HEK293 (cell line): ENCODE measurements at regions not wholly inside any gene's neighbourhood (a gene's known extent, or its start where the extent isn't known, plus 50 kb on each side); places are given as distances from the start of the nearest gene placed in this dataset.

ENCODE experiments used
- CTCF ChIA-PET: fragments of 350-600 bp; formaldehyde crosslinking; extraction: SDS; loops from one replicate; lab custom pipeline; 2021; ENCODE audit warnings: antibody characterized with exemption; lab: Yijun Ruan, JAX
- POLR2A ChIA-PET: fragments of 300-600 bp; formaldehyde crosslinking; extraction: SDS; loops from one replicate; lab custom pipeline; 2020; ENCODE audit warnings: antibody characterized with exemption, inconsistent platforms; lab: Yijun Ruan, JAX
- H3K27ac ChIP-seq: fragments of 200-500 bp; sonication (Bioruptor generic); 2 replicates; pipeline ENCODE4 v1.5.1; 2014; ENCODE audit warnings: low read depth, low read length, control low read depth, inconsistent platforms; ENCODE audit errors: extremely low read depth
- H3K36me3 ChIP-seq, 2 experiments: fragments of 200-500 bp in 1 of 2; sonication (Bioruptor generic) in 1 of 2; 1 replicate in 1 of 2; 2 replicates in 1 of 2; pipeline ENCODE4 v1.5.1; 2014 to 2017; ENCODE audit warnings: inconsistent platforms in 2 of 2, low read length in 2 of 2; ENCODE audit not compliant: control insufficient read depth in 2 of 2, insufficient read depth in 1 of 2
- H3K4me1 ChIP-seq: fragments of 200-500 bp; sonication (Bioruptor generic); 2 replicates; pipeline ENCODE4 v1.5.1; 2014; ENCODE audit warnings: mild to moderate bottlenecking, low read length, inconsistent platforms; ENCODE audit not compliant: control insufficient read depth, insufficient read depth
- H3K4me3 ChIP-seq: 2 replicates; pipeline ENCODE4 v1.5.1; 2011; ENCODE audit warnings: low read depth, mild to moderate bottlenecking, control low read depth, low read length, moderate library complexity
- H3K9me3 ChIP-seq: fragments of 200-500 bp; sonication (Bioruptor generic); 2 replicates; pipeline ENCODE4 v1.5.1; 2014; ENCODE audit warnings: low read depth, low read length, inconsistent platforms; ENCODE audit not compliant: control insufficient read depth, insufficient read depth
- BCL11A ChIP-seq: fragments of 450-650 bp; formaldehyde crosslinking; IDR thresholded peaks from 2 replicates; pipeline ENCODE4 v1.5.1; 2016; ENCODE audit warnings: low read depth, missing biosample characterization, missing genetic modification characterization
- ELK4 ChIP-seq: IDR thresholded peaks from 2 replicates; pipeline ENCODE4 v1.6.1; 2011; ENCODE audit warnings: mild to moderate bottlenecking, low read depth, low read length, borderline replicate concordance
- GLI2 ChIP-seq: fragments of 450-650 bp; formaldehyde crosslinking; IDR thresholded peaks from 2 replicates; pipeline ENCODE4; 2017; ENCODE audit warnings: missing biosample characterization, missing genetic modification characterization, low read depth, borderline replicate concordance
- GLIS1 ChIP-seq: fragments of 450-650 bp; formaldehyde crosslinking; IDR thresholded peaks from 2 replicates; pipeline ENCODE4 v1.5.1; 2016; ENCODE audit warnings: missing biosample characterization, missing genetic modification characterization
- GLIS2 ChIP-seq: fragments of 450-650 bp; formaldehyde crosslinking; IDR thresholded peaks from 2 replicates; pipeline ENCODE4 v1.5.1; 2016; ENCODE audit warnings: missing biosample characterization, missing genetic modification characterization
- SETDB1 ChIP-seq: IDR thresholded peaks from one replicate; pipeline ENCODE4 v1.6.1; 2017; ENCODE audit warnings: mild to moderate bottlenecking, low read length, moderate library complexity, mixed read lengths; ENCODE audit not compliant: insufficient read length
- YY2 ChIP-seq: fragments of 450-650 bp; formaldehyde crosslinking; IDR thresholded peaks from 2 replicates; pipeline ENCODE4 v1.5.1; 2016; ENCODE audit warnings: missing biosample characterization, missing genetic modification characterization
- ZBTB21 ChIP-seq: fragments of 450-650 bp; formaldehyde crosslinking; IDR thresholded peaks from 2 replicates; pipeline ENCODE4 v1.5.1; 2017; ENCODE audit warnings: missing biosample characterization, missing genetic modification characterization
- ZBTB8A ChIP-seq: fragments of 450-650 bp; formaldehyde crosslinking; IDR thresholded peaks from 2 replicates; pipeline ENCODE4 v1.5.1; 2016; ENCODE audit warnings: missing biosample characterization, missing genetic modification characterization
- ZNF169 ChIP-seq: fragments of 450-650 bp; formaldehyde crosslinking; IDR thresholded peaks from 2 replicates; pipeline ENCODE4 v1.5.1; 2016; ENCODE audit warnings: missing biosample characterization, missing genetic modification characterization
- ZNF211 ChIP-seq: fragments of 450-650 bp; formaldehyde crosslinking; IDR thresholded peaks from 2 replicates; pipeline ENCODE4 v1.5.1; 2016; ENCODE audit warnings: low read depth, missing biosample characterization, missing genetic modification characterization
- ZNF24 ChIP-seq: fragments of 450-650 bp; formaldehyde crosslinking; IDR thresholded peaks from 2 replicates; pipeline ENCODE4 v1.5.1; 2016; ENCODE audit warnings: missing biosample characterization, missing genetic modification characterization
- ZNF274 ChIP-seq, 2 experiments: fragments of 200-500 bp in 1 of 2; fragments of 450-650 bp in 1 of 2; sonication (Bioruptor generic) in 1 of 2; formaldehyde crosslinking in 1 of 2; IDR thresholded peaks; 2 replicates each; pipeline versions ENCODE4 v1.5.1 to v1.6.1; 2014 to 2016; ENCODE audit warnings: borderline replicate concordance in 1 of 2, inconsistent platforms in 1 of 2, low read length in 1 of 2, missing biosample characterization in 1 of 2, missing genetic modification characterization in 1 of 2
- ZNF335 ChIP-seq: fragments of 450-650 bp; formaldehyde crosslinking; conservative IDR thresholded peaks from 2 replicates; pipeline ENCODE4 v1.5.1; 2016; ENCODE audit warnings: missing biosample characterization, missing genetic modification characterization
- ZNF391 ChIP-seq: fragments of 450-650 bp; formaldehyde crosslinking; IDR thresholded peaks from 2 replicates; pipeline ENCODE4 v1.5.1; 2016; ENCODE audit warnings: low read depth, missing biosample characterization, missing genetic modification characterization, borderline replicate concordance
- ZNF416 ChIP-seq: fragments of 450-650 bp; formaldehyde crosslinking; IDR thresholded peaks from 2 replicates; pipeline ENCODE4 v1.5.1; 2016; ENCODE audit warnings: missing biosample characterization, missing genetic modification characterization
- ZNF521 ChIP-seq: fragments of 450-650 bp; formaldehyde crosslinking; IDR thresholded peaks from 2 replicates; pipeline ENCODE4 v1.5.1; 2017; ENCODE audit warnings: missing biosample characterization, mild to moderate bottlenecking, missing genetic modification characterization
- ZNF555 ChIP-seq: fragments of 450-650 bp; formaldehyde crosslinking; conservative IDR thresholded peaks from 2 replicates; pipeline ENCODE4 v1.5.1; 2017; ENCODE audit warnings: missing biosample characterization, mild to moderate bottlenecking, missing genetic modification characterization, inconsistent platforms
- ZNF560 ChIP-seq: fragments of 450-650 bp; formaldehyde crosslinking; IDR thresholded peaks from 2 replicates; pipeline ENCODE4 v1.5.1; 2017; ENCODE audit warnings: missing biosample characterization, missing genetic modification characterization, borderline replicate concordance
- ZNF585B ChIP-seq: fragments of 450-650 bp; formaldehyde crosslinking; IDR thresholded peaks from 2 replicates; pipeline ENCODE4 v1.5.1; 2016; ENCODE audit warnings: missing biosample characterization, missing genetic modification characterization
- ZNF660 ChIP-seq: fragments of 450-650 bp; IDR thresholded peaks from 2 replicates; pipeline ENCODE4 v1.5.1; 2018; ENCODE audit warnings: missing biosample characterization, mild to moderate bottlenecking, missing genetic modification characterization
- ZNF776 ChIP-seq: fragments of 450-650 bp; formaldehyde crosslinking; IDR thresholded peaks from 2 replicates; pipeline ENCODE4 v1.5.0; 2017; ENCODE audit warnings: missing biosample characterization, missing genetic modification characterization, borderline replicate concordance
- ZSCAN4 ChIP-seq: fragments of 450-650 bp; formaldehyde crosslinking; IDR thresholded peaks from 2 replicates; pipeline ENCODE4 v1.5.1; 2017; ENCODE audit warnings: missing biosample characterization, missing genetic modification characterization
- ZXDB ChIP-seq: fragments of 450-650 bp; formaldehyde crosslinking; IDR thresholded peaks from 2 replicates; pipeline ENCODE4 v1.5.1; 2016; ENCODE audit warnings: missing biosample characterization, missing genetic modification characterization

DNA sequence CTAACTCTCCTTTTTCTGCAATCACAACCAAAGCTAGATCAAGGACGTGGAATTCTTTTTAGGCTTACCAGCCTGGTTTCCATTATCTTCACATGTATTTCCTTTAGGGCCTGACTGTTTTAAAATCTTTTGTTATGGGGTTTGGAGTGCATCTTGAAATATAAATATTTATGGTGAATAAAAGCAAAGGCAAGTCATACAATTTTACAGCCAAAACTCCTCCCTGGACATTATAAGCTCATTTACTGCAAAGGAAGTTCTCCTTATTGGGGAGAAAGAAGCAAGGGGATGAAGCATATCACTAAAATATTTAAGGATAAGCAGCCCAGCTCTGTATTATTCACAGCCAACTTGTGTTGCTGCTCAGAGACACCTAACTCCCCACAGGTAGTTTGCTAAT, 132.2 kb upstream of the TARS1 start:
- Histone ChIP-seq H3K36me3 (no peaks in the 10 kb centered on the region), H3K4me3 (no peak overlapping the region), H3K27ac (no peak overlapping the region), H3K9me3 (no peaks in the 10 kb centered on the region; the same call in 1 of the 2 replicates), H3K4me1 (no peaks in the 10 kb centered on the region)
- POLR2A ChIA-PET: no interaction called here
- CTCF ChIA-PET: interaction anchor here (2.6 kb wide), 1 partner anchor 9 kb away, joined by 12 read pairs; no protein-coding TSS in a partner anchor
- TF ChIP-seq ZBTB21 (no peak), ZNF169 (tag by site-specific recombination) (no peak)

DNA sequence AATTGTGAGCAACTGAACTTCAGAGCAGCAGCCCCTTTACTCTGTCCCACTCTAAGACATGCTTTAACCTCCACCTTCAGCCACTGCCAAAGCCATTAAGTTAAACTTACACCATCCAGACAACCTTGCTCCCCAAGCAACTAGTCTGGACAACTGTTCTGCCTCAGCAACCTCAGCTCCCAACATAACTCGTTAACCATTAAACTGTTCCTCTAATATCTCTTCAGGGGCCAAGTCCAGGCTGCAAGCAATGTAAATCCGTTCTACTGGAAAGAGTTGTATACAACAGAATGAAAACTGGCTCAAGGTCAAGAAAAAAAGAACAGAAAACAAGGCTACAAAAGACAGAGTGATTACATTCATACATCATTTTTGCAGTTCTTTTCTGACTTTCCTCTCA, 131.7 kb upstream of the TARS1 start:
- no peak overlapping the region for H3K27ac ChIP-seq
- H3K4me3 ChIP-seq: no peak overlapping the region
- no peak for TF ChIP-seq SETDB1
- no peak for TF ChIP-seq GLIS1 (tag by site-specific recombination)
- no peak for TF ChIP-seq ZNF416
- no peak for TF ChIP-seq ZNF274 (IDR thresholded peaks at IDR 0.05; ENCODE audit: low read length)
- TF ChIP-seq ZNF274 (tag by site-specific recombination; IDR thresholded peaks at IDR 0.05; ENCODE audit: borderline replicate concordance): no peak
- TF ChIP-seq ZNF560 (tag by site-specific recombination): no peak
- no peak for TF ChIP-seq GLI2 (tag by site-specific recombination)
- TF ChIP-seq ZNF776: no peak
- no peak for TF ChIP-seq ZBTB8A (tag by site-specific recombination)
- TF ChIP-seq YY2: no peak
- TF ChIP-seq ZNF660 (tag by site-specific recombination): no peak
- TF ChIP-seq ZNF24: no peak
- TF ChIP-seq, all 188 proteins: peak for 0
- CTCF ChIA-PET: interaction anchor here (2.6 kb wide), 1 partner anchor 10 kb away, joined by 12 read pairs; no protein-coding TSS in a partner anchor
- Histone ChIP-seq H3K4me1 (no peaks in the 10 kb centered on the region), H3K36me3 (no peaks in the 10 kb centered on the region), H3K9me3 (no peaks in the 10 kb centered on the region; the same call in 1 of the 2 replicates)
- POLR2A ChIA-PET: no interaction called here

GRCh38 chr5:33309536-33310345, 131.0 kb upstream of the TARS1 start:
- Histone ChIP-seq H3K36me3 (no peaks in the 10 kb centered on the region), H3K4me3 (no peak overlapping the region), H3K9me3 (no peaks in the 10 kb centered on the region; the same call in 1 of the 2 replicates), H3K27ac (no peak overlapping the region), H3K4me1 (no peaks in the 10 kb centered on the region)
- CTCF ChIA-PET: interaction anchor here (0.6 to 2.6 kb wide), 4 partner anchors 8 to 178 kb away, joined by 3 to 12 read pairs (median 6); no protein-coding TSS in a partner anchor
- TF ChIP-seq ZNF169 (tag by site-specific recombination): no peak
- TF ChIP-seq ZSCAN4: no peak
- TF ChIP-seq ELK4: no peak
- TF ChIP-seq ZNF521 (tag by site-specific recombination): no peak
- TF ChIP-seq BCL11A (tag by site-specific recombination): no peak
- TF ChIP-seq ZNF335 (tag by site-specific recombination): no peak
- TF ChIP-seq ZNF585B (tag by site-specific recombination): no peak
- TF ChIP-seq ZNF211 (tag by site-specific recombination): no peak
- TF ChIP-seq ZXDB: no peak
- no peak for TF ChIP-seq GLIS2 (tag by site-specific recombination)
- TF ChIP-seq ZNF555 (tag by site-specific recombination): no peak
- no peak for TF ChIP-seq ZNF391 (tag by site-specific recombination)
- POLR2A ChIA-PET: no interaction called here
